CD14-positive monocyte (primary cell): ENCODE measurements at regions not wholly inside any gene's neighbourhood (a gene's known extent, or its start where the extent isn't known, plus 50 kb on each side); places are given as distances from the start of the nearest gene placed in this dataset.
"Not testable (repeated sequence)": the region's sequence is repeated elsewhere in the genome, so short reads cannot be mapped to it uniquely, and the experiment has no call there.

ENCODE experiments used
- DNase-seq, 3 donors: peaks; one replicate each; pipeline ENCODE4 v3.0.0-alpha.2; 2011 to 2022
- H2AFZ ChIP-seq: 2 replicates; pipeline ENCODE4 v1.6.0; 2012; ENCODE audit warnings: mild to moderate bottlenecking, low read depth, low read length, inconsistent platforms; ENCODE audit not compliant: insufficient read depth, poor library complexity, severe bottlenecking
- H3K27ac ChIP-seq, 2 donors: 1 replicate in 1 of 2; 2 replicates in 1 of 2; pipeline ENCODE4 v1.5.1; 2012 to 2013; ENCODE audit warnings: low read length in 2 of 2, control low read depth in 1 of 2, inconsistent platforms in 1 of 2, low read depth in 1 of 2, mild to moderate bottlenecking in 1 of 2
- H3K27me3 ChIP-seq, 2 donors: one replicate each; pipeline versions ENCODE4 v1.6.0 to v1.6.1; 2011 to 2013; ENCODE audit warnings: low read length in 2 of 2; ENCODE audit not compliant: control insufficient read depth in 2 of 2, insufficient read depth in 2 of 2
- H3K36me3 ChIP-seq, 2 donors: replicated peaks in 1 of 2; 1 replicate in 1 of 2; 2 replicates in 1 of 2; pipeline versions ENCODE4 v1.5.1 to v1.6.1; 2012 to 2013; ENCODE audit warnings: low read length in 2 of 2, control low read depth in 1 of 2, inconsistent platforms in 1 of 2, mild to moderate bottlenecking in 1 of 2; ENCODE audit not compliant: insufficient read depth in 2 of 2, control insufficient read depth in 1 of 2
- H3K4me1 ChIP-seq, 2 donors: 1 replicate in 1 of 2; 2 replicates in 1 of 2; pipeline versions ENCODE4 v1.5.1 to v1.6.1; 2012 to 2013; ENCODE audit warnings: low read length in 2 of 2, control low read depth in 1 of 2, inconsistent platforms in 1 of 2, mild to moderate bottlenecking in 1 of 2, moderate library complexity in 1 of 2; ENCODE audit not compliant: insufficient read depth in 2 of 2, control insufficient read depth in 1 of 2
- H3K4me2 ChIP-seq: replicated peaks from 2 replicates; pipeline ENCODE3; 2012; ENCODE audit warnings: low read length, moderate library complexity, mild to moderate bottlenecking; ENCODE audit not compliant: poor library complexity, severe bottlenecking; ENCODE audit errors: extremely low read depth
- H3K4me3 ChIP-seq, 3 experiments: fragments of 200-600 bp in 1 of 3; sonication (generic) in 1 of 3; replicated peaks in 1 of 3; 1 replicate in 2 of 3; 2 replicates in 1 of 3; pipeline ENCODE4 v1.5.1; 2011 to 2013; ENCODE audit warnings: low read length in 3 of 3, mild to moderate bottlenecking in 3 of 3, control low read depth in 2 of 3, low read depth in 2 of 3, inconsistent platforms in 1 of 3, moderate library complexity in 1 of 3
- H3K79me2 ChIP-seq: 2 replicates; pipeline ENCODE4 v1.6.0; 2012; ENCODE audit warnings: mild to moderate bottlenecking, control low read depth, inconsistent platforms, low read length, moderate library complexity; ENCODE audit not compliant: insufficient read depth
- H3K9ac ChIP-seq: 2 replicates; pipeline ENCODE4 v1.6.0; 2017; ENCODE audit warnings: low read length, mild to moderate bottlenecking; ENCODE audit not compliant: insufficient read depth, poor library complexity, severe bottlenecking
- H3K9me3 ChIP-seq, 2 donors: replicated peaks in 1 of 2; 1 replicate in 1 of 2; 2 replicates in 1 of 2; pipeline versions ENCODE4 v1.5.1 to v1.6.1; 2012 to 2013; ENCODE audit warnings: low read length in 2 of 2, control low read depth in 1 of 2; ENCODE audit not compliant: control insufficient read depth in 1 of 2, insufficient read depth in 1 of 2
- H4K20me1 ChIP-seq: 2 replicates; pipeline ENCODE4 v1.6.0; 2012; ENCODE audit warnings: mild to moderate bottlenecking, low read length, control low read depth, moderate library complexity; ENCODE audit not compliant: insufficient read depth
- H3K27ac Mint-ChIP-seq, 7 donors: one replicate each; pipeline ENCODE4 v1.8.0; 2020; ENCODE audit warnings: mild to moderate bottlenecking in 7 of 7, mixed read lengths in 7 of 7, moderate library complexity in 6 of 7, inconsistent platforms in 2 of 7
- H3K27me3 Mint-ChIP-seq, 3 donors: one replicate each; pipeline ENCODE4 v1.8.0; 2021 to 2022; ENCODE audit warnings: low read depth in 3 of 3, mild to moderate bottlenecking in 3 of 3, mixed read lengths in 3 of 3, moderate library complexity in 3 of 3, inconsistent platforms in 1 of 3
- H3K36me3 Mint-ChIP-seq, 2 donors: one replicate each; pipeline ENCODE4 v1.8.0; 2020; ENCODE audit warnings: mixed read lengths in 2 of 2, inconsistent platforms in 1 of 2, mild to moderate bottlenecking in 1 of 2
- H3K4me1 Mint-ChIP-seq: one replicate; pipeline ENCODE4 v1.8.0; 2020; ENCODE audit warnings: mild to moderate bottlenecking, mixed read lengths
- H3K4me3 Mint-ChIP-seq, 2 donors: one replicate each; pipeline ENCODE4 v1.8.0; 2020; ENCODE audit warnings: mild to moderate bottlenecking in 2 of 2, mixed read lengths in 2 of 2, moderate library complexity in 1 of 2
- H3K9me3 Mint-ChIP-seq, 7 donors: one replicate each; pipeline ENCODE4 v1.8.0; 2020 to 2022; ENCODE audit warnings: mixed read lengths in 7 of 7, mild to moderate bottlenecking in 6 of 7, moderate library complexity in 6 of 7, inconsistent platforms in 2 of 7
- WGBS: methylation state at CpG from one replicate; pipeline ENCODE4 v1.1.5; 2013; ENCODE audit warnings: missing lambda C conversion rate; ENCODE audit not compliant: insufficient coverage; 5-methylcytosine and 5-hydroxymethylcytosine counted together
- intact Hi-C, 2 donors: fragments of 100-400 bp; cut with micrococcal nuclease; formaldehyde crosslinking; loops; one replicate each; pipeline versions ENCODE4 v1.15.0 to v1.15.1; 2023
- TF ChIP-seq, protein P1 (sequence below): fragments of 200-600 bp; IDR thresholded peaks from one replicate; pipeline ENCODE4 v1.8.0; 2022; ENCODE audit warnings: antibody characterized with exemption, mild to moderate bottlenecking

DNA sequence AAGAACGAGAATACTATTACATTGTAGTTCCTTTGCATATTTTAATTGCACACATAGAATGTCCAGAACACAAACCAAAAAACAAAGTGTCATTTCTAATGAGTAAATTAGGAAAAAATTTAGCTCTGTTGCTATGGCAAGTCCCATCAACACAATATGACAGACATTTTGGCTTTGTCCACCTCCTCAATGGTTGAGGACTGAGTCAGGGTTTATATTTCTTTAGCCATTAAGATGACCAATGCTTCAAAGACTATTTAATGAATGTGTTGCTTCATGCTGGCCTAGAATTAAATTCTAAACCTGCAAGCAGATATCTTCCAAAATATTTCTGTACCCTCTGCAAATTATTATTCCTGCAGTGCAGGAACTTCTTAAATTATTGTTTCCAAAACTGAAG lies 719.2 kb downstream of the NTRK3 start:
- Histone ChIP-seq H3K4me1 (no peaks in the 10 kb centered on the region), H3K4me3 (no peak overlapping the region), H4K20me1 (no peaks in the 10 kb centered on the region), H3K9ac (no peak overlapping the region), H3K36me3 (no peaks in the 10 kb centered on the region), H3K27me3 (no peaks in the 10 kb centered on the region), H2AFZ (no peak overlapping the region), H3K27ac (no peak overlapping the region), H3K79me2 (no peaks in the 10 kb centered on the region), H3K9me3 (peaks cover 11 to 14% of the 10 kb centered on the region in 2 donors), H3K4me2 (no peak overlapping the region)
- TF ChIP-seq, protein P1, sequence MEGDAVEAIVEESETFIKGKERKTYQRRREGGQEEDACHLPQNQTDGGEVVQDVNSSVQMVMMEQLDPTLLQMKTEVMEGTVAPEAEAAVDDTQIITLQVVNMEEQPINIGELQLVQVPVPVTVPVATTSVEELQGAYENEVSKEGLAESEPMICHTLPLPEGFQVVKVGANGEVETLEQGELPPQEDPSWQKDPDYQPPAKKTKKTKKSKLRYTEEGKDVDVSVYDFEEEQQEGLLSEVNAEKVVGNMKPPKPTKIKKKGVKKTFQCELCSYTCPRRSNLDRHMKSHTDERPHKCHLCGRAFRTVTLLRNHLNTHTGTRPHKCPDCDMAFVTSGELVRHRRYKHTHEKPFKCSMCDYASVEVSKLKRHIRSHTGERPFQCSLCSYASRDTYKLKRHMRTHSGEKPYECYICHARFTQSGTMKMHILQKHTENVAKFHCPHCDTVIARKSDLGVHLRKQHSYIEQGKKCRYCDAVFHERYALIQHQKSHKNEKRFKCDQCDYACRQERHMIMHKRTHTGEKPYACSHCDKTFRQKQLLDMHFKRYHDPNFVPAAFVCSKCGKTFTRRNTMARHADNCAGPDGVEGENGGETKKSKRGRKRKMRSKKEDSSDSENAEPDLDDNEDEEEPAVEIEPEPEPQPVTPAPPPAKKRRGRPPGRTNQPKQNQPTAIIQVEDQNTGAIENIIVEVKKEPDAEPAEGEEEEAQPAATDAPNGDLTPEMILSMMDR: no peak
- H3K27me3 Mint-ChIP-seq: peaks cover 0 to 1% (median 0%) of the 10 kb centered on the region in 3 donors
- WGBS: no CpG with 5 or more reads among the region's 1 CpG
- H3K4me1 Mint-ChIP-seq: no peaks in the 10 kb centered on the region
- H3K4me3 Mint-ChIP-seq: no peak overlapping the region
- no peak overlapping the region for H3K27ac Mint-ChIP-seq
- H3K9me3 Mint-ChIP-seq: peaks cover 2 to 14% (median 4%) of the 10 kb centered on the region in 7 donors
- no peaks in the 10 kb centered on the region for H3K36me3 Mint-ChIP-seq
- intact Hi-C loops: no loop called here
- no peak for DNase-seq

DNA sequence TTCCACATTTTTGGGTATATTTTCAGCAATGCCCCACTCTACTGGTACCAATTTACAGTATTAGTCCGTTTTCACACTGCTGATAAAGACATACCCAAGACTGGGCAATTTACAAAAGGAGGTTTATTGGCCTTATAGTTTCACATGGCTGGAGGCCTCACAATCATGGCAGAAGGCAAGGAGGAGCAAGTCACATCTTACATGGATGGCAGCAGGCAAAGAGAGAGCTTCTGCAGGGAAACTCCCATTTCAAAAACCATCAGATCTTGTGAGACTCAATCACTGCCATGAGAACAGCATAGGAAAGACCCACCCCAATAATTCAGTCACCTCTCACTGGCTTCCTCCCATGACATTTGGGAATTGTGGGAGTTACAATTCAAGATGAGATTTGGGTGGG lies 722.9 kb downstream of the NTRK3 start:
- H3K27me3 Mint-ChIP-seq, H3K4me1 ChIP-seq, H3K79me2 ChIP-seq, H3K27ac ChIP-seq, H2AFZ ChIP-seq, H3K36me3 ChIP-seq, H3K36me3 Mint-ChIP-seq, H3K27me3 ChIP-seq, DNase-seq, H3K9ac ChIP-seq, H3K4me2 ChIP-seq, H3K27ac Mint-ChIP-seq, H4K20me1 ChIP-seq, H3K4me1 Mint-ChIP-seq, H3K4me3 ChIP-seq, intact Hi-C loops, H3K4me3 Mint-ChIP-seq: not testable (repeated sequence)
- no CpG with 5 or more reads among the region's 1 CpG for WGBS
- peaks cover 13 to 14% of the 10 kb centered on the region in 2 donors for H3K9me3 ChIP-seq
- H3K9me3 Mint-ChIP-seq: peaks cover 2 to 14% (median 7%) of the 10 kb centered on the region in 7 donors
